ENCODE measurements at regions not wholly inside any gene's neighbourhood (a gene's known extent, or its start where the extent isn't known, plus 50 kb on each side); places are given as distances from the start of the nearest gene placed in this dataset.

DNA sequence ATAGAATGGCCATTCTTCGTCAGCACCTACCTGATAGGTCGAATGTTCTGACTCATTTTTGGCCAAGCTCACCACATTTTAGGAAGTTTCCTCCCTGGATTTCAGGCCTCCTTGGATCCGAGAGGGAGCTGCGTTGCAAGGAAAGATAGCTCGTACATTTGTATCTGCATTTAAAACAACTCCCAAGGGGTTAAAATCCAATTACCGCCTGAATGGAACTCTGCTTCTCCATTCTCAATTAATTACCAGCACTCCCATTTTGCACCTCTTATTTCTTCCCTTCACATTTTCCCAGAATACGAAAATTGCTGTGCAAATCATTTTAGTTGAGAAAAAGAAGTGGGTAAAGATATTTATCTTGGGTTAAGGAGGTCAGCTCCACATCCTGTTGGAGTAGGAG, 610.7 kb downstream of the NPHP4 start:
- H3K27me3 Mint-ChIP-seq (ENCODE audit: insufficient read depth, low read depth): peaks cover 10% of the 10 kb centered on the region
- H3K27ac Mint-ChIP-seq: no peak overlapping the region
- H3K9me3 Mint-ChIP-seq: peaks cover 6% of the 10 kb centered on the region
- Histone ChIP-seq H2AFZ (replicated peaks) (no peak overlapping the region), H3K36me3 (no peaks in the 10 kb centered on the region), H3K79me2 (ENCODE audit: low read depth) (no peaks in the 10 kb centered on the region), H3K27me3 (no peaks in the 10 kb centered on the region), H3K27ac (no peak overlapping the region), H3K4me2 (no peak overlapping the region), H3K9me3 (ENCODE audit: low read depth) (no peaks in the 10 kb centered on the region), H3K4me1 (no peaks in the 10 kb centered on the region), H4K20me1 (ENCODE audit: low read depth) (no peaks in the 10 kb centered on the region), H3K9ac (no peak overlapping the region), H3K4me3 (no peak overlapping the region), H3F3A (ENCODE audit: low read depth) (no peaks in the 10 kb centered on the region)
- DNase-seq (ENCODE audit: low spot score): no peak
- no peaks in the 10 kb centered on the region for H3K36me3 Mint-ChIP-seq
- H3K4me3 Mint-ChIP-seq: no peak overlapping the region
- TF ChIP-seq EZH2phosphoT487 (IDR thresholded peaks at IDR 0.05): no peak
- TF ChIP-seq EZH2 (IDR thresholded peaks at IDR 0.05): no peak
- TF ChIP-seq, protein P1, sequence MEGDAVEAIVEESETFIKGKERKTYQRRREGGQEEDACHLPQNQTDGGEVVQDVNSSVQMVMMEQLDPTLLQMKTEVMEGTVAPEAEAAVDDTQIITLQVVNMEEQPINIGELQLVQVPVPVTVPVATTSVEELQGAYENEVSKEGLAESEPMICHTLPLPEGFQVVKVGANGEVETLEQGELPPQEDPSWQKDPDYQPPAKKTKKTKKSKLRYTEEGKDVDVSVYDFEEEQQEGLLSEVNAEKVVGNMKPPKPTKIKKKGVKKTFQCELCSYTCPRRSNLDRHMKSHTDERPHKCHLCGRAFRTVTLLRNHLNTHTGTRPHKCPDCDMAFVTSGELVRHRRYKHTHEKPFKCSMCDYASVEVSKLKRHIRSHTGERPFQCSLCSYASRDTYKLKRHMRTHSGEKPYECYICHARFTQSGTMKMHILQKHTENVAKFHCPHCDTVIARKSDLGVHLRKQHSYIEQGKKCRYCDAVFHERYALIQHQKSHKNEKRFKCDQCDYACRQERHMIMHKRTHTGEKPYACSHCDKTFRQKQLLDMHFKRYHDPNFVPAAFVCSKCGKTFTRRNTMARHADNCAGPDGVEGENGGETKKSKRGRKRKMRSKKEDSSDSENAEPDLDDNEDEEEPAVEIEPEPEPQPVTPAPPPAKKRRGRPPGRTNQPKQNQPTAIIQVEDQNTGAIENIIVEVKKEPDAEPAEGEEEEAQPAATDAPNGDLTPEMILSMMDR (IDR thresholded peaks at IDR 0.05): no peak
- H3K4me1 Mint-ChIP-seq: no peaks in the 10 kb centered on the region

DNA sequence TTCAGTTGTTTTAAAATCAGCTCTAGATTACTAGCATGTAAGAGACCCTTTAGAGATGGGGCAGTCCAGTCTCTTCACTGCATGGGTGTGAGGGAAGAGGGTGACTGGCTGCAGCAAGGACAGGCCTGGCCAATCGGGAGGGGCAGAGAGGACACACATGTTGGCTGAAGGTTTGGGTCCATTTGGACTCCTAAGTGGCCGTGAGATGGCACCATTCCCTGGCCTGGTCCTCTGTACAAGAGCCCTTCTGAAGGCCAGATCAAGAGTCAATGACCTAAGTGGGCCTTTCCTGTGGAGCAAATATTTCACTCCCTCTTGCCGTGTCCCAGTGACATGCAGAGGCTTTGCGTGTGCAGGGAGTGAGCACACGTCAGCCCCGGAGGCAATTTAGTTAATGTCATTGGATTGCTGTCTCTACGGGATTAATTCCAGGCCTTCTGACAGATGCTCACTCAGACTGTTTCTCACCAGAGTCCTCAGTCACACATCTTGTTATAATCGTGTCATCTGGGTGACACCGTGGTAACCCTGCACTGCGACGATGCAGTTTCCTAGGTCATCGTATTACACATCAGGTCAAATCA, 613.0 kb downstream of the NPHP4 start:
- Mint-ChIP-seq H3K9me3 (peaks cover 6% of the 10 kb centered on the region), H3K27ac (no peak overlapping the region), H3K27me3 (ENCODE audit: insufficient read depth, low read depth) (peaks cover 10% of the 10 kb centered on the region), H3K4me1 (no peaks in the 10 kb centered on the region), H3K4me3 (no peak overlapping the region), H3K36me3 (no peaks in the 10 kb centered on the region)
- Histone ChIP-seq H3F3A (ENCODE audit: low read depth) (no peaks in the 10 kb centered on the region), H3K4me2 (no peak overlapping the region), H3K36me3 (no peaks in the 10 kb centered on the region), H4K20me1 (ENCODE audit: low read depth) (no peaks in the 10 kb centered on the region), H3K9me3 (ENCODE audit: low read depth) (no peaks in the 10 kb centered on the region), H3K4me3 (no peak overlapping the region), H3K9ac (no peak overlapping the region), H3K27me3 (no peaks in the 10 kb centered on the region), H3K4me1 (no peaks in the 10 kb centered on the region), H3K27ac (no peak overlapping the region), H3K79me2 (ENCODE audit: low read depth) (no peaks in the 10 kb centered on the region), H2AFZ (replicated peaks) (no peak overlapping the region)
- no peak for DNase-seq (ENCODE audit: low spot score)
- TF ChIP-seq, protein P1 (IDR thresholded peaks at IDR 0.05): no peak
- TF ChIP-seq EZH2phosphoT487 (IDR thresholded peaks at IDR 0.05): no peak
- TF ChIP-seq EZH2 (IDR thresholded peaks at IDR 0.05): no peak

DNA sequence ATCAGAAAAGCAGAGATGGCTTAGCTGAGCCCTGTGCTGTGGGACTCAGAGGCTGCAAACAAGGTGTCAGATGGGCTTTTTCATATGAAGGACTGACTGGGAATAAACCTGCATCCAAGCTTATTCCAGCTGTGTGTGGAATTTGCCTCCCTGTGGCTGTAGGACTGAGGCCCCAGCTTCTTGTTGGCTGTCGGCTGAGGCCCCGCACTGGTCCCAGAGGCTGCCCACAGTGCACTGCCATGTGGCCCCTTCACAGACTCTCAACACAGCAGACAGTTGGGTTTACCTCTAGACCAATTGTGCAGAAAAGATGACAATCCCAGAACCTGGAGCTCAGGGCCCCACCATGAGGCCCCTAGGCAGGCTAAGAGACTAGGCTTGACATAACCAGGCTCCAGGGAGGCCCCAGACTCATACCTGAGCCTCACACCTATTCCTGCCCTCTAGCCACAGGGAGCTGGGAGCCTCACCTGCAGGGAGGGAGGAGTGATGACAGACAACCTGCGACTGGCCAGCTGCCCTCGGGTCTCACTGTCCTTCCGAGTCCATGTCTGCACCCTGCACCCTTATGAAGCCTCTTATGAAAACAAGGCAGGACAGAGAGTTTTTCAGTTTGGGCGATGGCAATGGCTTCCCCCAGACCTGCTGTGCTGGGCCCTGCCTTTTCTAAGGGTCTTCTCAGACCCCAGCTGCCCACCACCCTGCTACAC, 615.5 kb downstream of the NPHP4 start:
- Histone ChIP-seq H3F3A (ENCODE audit: low read depth) (no peaks in the 10 kb centered on the region), H2AFZ (replicated peaks) (no peak overlapping the region), H4K20me1 (ENCODE audit: low read depth) (no peaks in the 10 kb centered on the region), H3K4me1 (no peaks in the 10 kb centered on the region), H3K27ac (no peak overlapping the region), H3K9me3 (ENCODE audit: low read depth) (no peaks in the 10 kb centered on the region), H3K4me3 (no peak overlapping the region), H3K9ac (no peak overlapping the region), H3K4me2 (no peak overlapping the region), H3K36me3 (no peaks in the 10 kb centered on the region), H3K79me2 (ENCODE audit: low read depth) (no peaks in the 10 kb centered on the region), H3K27me3 (no peaks in the 10 kb centered on the region)
- Mint-ChIP-seq H3K9me3 (peaks cover 11% of the 10 kb centered on the region), H3K27me3 (ENCODE audit: insufficient read depth, low read depth) (peaks cover 2% of the 10 kb centered on the region), H3K36me3 (no peaks in the 10 kb centered on the region), H3K27ac (no peak overlapping the region), H3K4me3 (no peak overlapping the region), H3K4me1 (no peaks in the 10 kb centered on the region)
- DNase-seq (ENCODE audit: low spot score): no peak
- TF ChIP-seq, protein P1 (IDR thresholded peaks at IDR 0.05): no peak
- TF ChIP-seq EZH2 (IDR thresholded peaks at IDR 0.05): no peak
- no peak for TF ChIP-seq EZH2phosphoT487 (IDR thresholded peaks at IDR 0.05)

All from neural progenitor cell (in vitro differentiated cells).